ENCODE measurements at regions not wholly inside any gene's neighbourhood (a gene's known extent, or its start where the extent isn't known, plus 50 kb on each side); places are given as distances from the start of the nearest gene placed in this dataset.
"Not testable (repeated sequence)": the region's sequence is repeated elsewhere in the genome, so short reads cannot be mapped to it uniquely, and the experiment has no call there.

DNA sequence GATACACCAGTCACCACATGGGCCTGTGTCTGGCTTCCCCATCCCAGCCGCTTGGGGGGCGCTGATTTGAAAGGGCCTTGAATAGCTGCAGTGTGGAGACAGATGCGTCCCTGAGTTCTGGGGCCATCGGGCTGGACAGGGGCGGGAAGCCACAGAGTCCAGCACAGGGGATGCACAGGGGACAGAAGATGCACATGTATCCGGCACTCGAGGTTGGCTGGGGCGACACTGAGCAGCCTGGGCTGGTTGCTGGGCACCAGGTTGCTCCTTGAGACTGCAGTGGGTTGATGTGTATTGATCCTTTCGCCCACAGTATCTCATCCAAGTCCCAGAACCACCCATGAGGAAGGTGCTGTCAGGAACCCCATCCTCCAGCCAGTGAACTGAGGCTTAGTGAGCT, 99.3 kb upstream of the SYT13 start:
- DNase-seq (ENCODE audit: low read depth in 3 of 3), result no peak

DNA sequence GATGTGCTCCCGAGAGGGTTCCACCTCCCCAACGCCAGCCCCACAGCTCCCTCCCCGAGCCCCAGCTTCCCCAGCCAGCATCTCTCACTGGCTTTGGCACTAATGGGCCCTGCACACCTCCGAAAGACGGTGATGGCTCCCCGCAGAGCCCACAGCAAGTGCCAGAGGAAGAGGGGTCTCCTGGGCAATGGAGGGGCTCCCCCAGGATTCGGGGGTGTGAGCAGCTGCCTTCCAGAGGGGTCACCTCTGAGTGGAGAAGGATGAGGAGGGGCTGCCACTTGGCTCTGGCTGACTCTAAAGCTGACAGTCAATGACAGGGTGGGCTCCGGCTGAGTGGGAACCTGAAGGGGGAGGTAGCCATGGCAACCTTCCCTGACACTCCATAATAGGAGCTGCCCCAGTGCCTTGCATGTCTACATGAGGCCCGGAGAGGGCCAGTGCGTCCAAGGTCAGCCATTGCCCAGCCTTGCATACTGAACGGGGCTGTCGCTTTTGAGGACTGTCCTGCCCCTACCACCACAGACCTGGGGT, 98.6 kb upstream of the SYT13 start:
- no peak for DNase-seq (ENCODE audit: low read depth in 3 of 3)

DNA sequence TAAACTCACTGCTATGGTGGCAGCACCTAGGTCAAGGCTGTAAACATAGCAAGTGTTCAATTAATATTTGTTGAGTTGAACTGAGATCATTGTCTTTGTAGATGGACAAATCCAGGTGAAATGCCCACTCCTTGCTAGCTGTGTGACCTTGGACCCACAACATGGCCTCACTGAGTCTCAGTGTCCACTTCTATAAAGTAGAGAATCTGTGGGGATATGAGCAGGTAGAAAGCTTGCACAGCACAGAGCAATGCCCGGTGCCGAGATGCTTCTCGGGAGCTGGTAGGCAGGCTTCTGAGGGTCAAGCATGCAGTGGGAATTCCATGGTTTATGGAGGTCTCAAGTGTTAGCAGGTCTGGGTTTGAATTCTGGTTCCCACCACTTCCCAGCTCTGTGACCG, 97.9 kb upstream of the SYT13 start:
- no peak for DNase-seq (ENCODE audit: low read depth in 3 of 3)

DNA sequence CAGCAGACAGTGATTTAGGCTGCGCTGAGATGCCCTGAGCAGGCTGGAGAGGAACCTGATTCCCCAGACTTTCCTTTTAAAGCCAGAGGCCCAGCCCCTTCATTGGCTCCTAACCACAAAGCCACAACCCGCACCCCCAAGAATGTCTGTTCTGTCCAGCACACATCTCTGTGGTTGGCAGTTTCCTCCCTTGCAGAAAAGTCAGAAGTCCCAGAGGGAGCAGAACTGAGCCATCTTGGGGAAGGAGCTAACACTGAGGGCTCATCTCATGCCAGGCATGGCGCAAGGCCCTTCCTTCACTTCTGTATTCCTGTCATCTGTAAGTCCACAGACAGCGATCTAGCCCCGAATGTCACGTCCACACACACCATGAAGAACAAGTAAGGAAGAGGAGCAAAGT, 97.1 kb upstream of the SYT13 start:
- DNase-seq (ENCODE audit: low read depth in 3 of 3), result no peak

DNA sequence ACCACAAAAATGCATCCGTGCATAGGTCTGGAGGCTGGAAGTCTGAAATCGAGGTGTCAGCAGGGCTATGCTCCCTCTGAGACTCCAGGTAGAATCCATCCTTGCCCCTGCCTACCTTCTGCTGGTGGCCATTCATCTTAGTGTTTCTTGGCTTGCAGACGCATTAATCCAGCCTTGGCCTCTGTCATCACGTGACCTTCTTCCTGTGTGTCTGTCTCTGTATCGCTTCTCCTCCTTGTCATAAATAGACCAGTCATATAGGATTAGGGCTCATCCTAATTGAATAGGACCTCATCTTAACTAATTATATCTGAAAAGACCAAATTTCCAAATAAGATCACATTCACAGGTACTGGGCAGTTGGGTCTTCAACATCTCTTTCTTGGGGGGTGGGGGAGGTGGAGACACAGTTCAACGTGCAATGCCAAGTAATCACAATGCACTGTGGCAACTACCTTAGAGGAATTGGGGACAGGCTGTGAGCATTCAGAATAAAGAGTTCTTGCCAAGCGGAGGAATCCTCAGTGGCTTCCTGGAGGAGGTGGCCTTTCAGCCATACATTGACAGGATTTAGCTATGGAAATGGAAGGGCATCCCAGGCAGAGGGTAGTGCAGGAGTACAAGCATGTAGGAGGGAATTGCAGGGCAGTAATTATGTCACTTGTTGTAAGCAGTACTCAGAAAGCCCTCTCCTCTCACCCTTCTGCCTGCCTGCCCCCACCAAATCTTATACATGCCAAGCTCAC, 96.2 kb upstream of the SYT13 start:
- no peak for DNase-seq (ENCODE audit: low read depth in 3 of 3)

DNA sequence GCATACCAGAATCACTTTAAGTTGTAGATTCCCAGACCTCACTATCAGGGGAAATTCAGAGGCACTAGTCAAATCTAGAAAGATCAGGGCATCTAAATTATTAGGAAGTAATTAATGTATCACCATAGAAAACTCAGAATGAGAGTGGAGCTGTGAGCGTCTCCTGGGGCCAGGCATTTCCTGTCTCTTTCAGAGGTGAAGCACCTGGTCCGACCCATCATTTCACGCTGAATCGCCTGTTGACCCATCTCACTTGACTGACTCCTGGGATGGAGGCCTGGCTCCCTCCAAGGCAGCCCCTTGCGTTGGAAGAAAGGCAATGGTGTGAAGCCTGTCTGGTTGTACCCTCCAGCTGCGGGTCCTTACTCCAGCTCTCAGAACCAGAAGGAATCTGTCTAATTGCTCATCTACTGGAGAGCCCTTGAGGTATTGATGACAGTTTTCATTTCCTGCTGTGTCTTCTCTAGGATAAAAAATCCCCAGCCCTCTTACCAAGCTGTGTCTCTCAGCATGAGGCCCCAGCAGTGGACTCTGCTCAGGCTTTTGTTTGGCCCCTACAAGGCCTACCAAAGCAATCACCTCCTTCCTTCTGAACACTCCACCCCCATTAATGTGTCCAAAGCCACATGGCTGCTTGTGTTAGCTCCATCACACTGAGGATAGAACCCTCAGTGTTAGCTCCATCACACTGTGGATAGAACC, 93.2 kb upstream of the SYT13 start:
- DNase-seq (ENCODE audit: low read depth in 3 of 3), result no peak

DNA sequence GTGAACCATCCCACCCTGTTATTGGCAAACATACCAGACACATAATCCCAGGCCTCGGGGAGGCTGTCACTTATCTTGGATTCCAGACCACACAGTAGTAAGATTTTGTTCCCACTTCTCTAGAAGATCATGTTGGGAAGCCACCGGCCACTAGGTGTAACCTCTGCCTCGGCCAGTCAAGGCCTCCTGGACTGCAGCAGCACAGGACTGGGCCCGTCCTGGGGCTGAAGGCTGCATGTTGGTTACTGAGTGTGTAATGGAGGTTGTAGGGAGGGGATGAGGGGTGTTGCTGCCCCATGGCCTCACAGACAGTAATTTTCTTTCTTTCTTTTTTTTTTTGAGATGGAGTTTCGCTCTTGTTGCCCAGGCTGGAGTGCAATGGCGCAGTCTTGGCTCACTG, 92.4 kb upstream of the SYT13 start:
- no peak for DNase-seq (ENCODE audit: low read depth in 3 of 3)

DNA sequence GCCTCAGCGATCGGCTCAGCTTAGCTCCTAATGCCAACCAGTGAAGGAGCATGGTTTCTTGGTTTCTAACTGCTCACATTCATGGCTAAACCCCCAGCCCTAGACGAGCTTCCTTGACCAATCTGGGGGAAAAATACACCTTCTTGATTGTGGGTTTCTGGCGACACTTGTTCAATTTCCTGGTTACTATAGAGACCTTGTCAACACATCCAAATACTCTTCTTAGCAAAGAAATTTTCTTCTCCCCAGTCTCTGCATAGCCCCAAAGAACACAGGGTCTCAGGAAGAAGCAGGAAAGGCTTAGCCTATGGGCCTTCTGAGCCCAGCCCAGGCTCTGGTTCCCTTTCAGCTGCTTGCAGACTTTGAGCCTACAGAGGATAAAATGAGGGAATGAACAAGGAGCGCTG, 88.5 kb upstream of the SYT13 start:
- DNase-seq (ENCODE audit: low read depth in 3 of 3), result no peak

DNA sequence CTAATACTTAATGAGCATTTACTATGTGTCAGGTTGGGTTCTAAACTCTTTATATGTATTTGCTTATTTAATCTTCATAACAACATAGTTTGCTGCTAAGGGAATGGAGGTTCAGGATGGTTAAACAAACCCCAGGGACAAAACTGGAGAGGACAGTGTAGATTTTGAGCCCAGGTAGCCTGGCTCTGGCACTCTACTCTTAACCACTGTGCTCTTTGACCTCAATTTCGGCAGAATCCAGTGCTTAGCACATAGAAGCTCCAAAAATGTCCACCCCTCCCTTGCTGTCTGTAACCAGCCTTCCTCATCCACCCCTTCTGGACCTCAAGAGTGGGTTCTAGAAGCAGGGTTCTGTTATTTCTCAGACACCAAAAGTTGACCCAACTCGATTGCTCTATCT, 88.0 kb upstream of the SYT13 start:
- DNase-seq (ENCODE audit: low read depth in 3 of 3), result no peak

DNA sequence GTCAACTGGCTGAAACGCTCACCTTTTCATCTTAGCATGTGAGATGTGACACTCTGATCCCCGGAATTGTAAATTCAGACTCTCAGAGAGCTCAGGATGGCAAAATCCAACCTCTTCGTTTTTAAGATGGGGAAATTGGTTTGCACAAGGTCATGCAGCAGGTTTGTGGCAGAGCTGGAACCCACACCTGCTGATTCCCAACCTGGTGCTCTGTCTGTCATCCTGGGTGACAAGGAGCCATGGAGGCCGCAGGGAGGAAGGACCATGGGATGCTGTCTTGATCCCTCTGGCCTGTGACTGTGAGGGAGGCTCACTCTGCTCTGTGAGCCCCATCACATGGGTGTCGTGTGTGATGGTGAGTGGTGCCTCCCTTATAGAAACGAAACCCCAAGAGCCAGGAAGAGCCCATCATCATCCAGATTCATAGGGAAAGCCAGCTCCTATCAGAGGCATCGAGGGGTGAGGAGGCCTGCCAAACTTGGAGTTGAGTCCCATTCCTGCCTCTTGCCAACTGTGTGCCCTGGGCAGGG, 87.4 kb upstream of the SYT13 start:
- no peak for DNase-seq (ENCODE audit: low read depth in 3 of 3)

DNA sequence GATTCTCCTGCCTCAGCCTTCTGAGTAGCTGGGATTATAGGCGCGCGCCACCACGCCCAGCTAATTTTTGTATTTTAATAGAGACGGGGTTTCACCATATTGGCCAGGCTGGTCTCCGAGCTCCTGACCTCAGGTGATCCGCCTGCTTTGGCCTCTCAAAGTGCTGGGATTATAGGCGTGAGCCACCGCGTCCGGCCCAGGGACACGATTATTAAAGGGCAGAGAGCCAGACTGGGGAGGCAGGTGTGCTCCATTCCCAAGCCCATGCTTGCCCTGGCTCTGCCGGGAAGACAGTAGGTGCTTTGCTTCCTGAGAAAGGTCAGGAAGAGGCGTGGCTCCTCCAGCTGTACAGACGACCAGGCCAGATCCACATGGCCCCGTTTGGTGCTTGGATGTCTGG, 86.3 kb upstream of the SYT13 start:
- not testable (repeated sequence) for DNase-seq (ENCODE audit: low read depth in 3 of 3)

DNA sequence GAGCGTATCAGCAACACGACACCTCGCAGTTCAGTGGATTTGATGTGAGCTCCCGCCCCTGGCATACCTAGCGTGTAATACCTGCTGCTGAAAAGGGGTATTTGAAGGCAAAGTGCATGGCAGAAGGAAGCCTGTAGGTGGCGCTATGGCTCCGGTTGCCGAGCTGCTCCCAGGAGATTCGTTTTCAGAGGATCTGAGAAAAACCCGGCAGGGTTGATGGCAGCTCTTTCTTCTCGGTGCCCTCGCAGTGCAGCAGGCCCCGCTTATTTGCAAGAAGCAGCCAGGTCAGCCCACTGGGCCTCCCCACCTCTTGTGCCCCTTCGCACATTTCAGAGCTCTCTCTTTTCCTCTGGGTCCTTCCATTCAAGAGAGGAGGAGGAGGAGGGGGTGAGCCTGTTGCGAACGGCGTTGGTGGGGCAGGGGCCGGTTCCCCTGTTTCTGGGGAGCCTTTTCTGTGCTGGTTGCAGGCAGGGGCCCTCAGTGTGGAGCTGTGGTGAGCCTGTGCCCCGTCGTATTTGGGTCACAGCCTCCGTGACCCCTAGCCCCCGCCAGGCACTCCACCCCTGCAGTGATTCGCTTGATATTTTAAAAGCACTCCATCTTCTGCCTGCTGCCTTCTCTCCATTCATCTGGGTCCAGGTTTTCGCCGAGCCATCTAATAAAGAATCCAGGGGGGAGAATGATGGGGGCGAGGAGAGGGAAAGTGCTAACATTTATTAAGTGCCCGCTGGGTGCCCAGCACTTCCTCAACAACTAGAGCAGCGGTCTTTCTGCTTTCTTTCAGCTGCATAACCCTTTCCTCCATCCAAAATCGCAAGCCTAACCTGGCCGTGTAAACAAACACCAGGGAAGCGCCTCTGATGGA, 85.3 kb upstream of the SYT13 start:
- DNase-seq (ENCODE audit: low read depth in 3 of 3), result peak; percentile 29 to 63 (median 31)

DNA sequence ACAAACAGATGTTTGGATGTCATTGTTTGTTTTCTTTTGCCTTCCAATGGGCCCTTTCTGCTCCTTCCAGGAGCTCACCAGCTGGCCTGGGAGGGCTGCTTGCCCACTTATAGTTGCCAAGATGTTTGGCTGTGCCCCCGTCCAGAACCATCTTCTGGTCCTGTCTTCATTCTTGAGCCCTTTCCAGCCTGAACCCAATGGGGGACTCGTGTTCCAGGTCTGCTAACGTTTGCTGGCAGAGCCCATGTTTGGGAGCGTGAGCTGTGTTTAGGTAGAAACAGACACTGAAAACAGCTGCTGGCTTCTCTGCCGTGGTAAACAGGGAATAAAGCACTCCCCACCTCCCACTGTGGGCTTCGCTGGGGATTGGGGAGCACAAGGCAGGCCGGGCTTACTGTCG, 83.2 kb upstream of the SYT13 start:
- no peak for DNase-seq (ENCODE audit: low read depth in 3 of 3)

DNA sequence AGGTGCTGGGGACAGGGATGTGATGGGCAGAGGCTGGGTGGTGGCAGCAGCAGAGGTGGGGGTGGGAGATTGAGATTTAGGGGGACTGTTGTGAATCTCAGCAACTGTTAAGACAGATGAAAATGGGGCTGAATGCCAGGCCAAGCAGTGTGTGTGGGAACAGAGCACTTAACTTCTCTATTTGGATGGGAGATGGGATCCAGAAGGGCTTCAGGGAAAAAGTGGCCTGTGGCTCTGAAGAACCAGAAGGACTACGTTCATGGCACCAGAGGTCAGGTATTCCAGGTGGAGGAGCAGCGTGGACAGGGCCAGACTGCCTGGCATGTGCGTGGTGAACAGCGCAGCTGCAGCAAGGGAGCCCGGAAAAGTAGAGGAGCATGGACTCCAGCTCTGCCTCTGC, 82.6 kb upstream of the SYT13 start:
- DNase-seq (ENCODE audit: low read depth in 3 of 3), result no peak

DNA sequence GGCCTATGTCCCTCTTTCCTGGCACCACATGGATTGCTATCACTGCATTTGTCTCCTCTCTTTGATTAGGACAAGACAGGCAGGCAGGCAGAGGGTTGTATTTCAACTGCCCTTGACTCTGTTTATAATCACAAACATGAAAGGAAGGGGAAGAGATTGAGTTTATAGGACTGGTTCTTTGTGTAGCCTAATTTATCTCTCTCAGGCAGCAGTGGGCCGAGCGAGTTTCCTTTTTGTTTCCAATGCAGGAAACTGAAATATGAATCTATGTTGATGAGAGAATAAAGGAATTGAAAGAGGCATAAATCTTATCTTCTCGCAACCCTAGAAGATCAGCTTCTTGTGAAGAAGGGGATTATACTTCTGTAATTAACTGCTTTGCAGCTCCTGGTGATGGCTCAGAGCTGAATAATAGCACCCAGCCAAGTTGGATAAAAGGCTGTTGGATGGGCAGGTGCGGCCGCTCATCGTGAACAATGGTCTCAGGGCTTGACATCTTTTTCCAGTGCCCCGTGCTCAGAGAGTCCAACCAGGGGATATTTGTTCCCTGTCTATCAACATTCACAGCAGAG, 80.6 kb upstream of the SYT13 start:
- no peak for DNase-seq (ENCODE audit: low read depth in 3 of 3)

DNA sequence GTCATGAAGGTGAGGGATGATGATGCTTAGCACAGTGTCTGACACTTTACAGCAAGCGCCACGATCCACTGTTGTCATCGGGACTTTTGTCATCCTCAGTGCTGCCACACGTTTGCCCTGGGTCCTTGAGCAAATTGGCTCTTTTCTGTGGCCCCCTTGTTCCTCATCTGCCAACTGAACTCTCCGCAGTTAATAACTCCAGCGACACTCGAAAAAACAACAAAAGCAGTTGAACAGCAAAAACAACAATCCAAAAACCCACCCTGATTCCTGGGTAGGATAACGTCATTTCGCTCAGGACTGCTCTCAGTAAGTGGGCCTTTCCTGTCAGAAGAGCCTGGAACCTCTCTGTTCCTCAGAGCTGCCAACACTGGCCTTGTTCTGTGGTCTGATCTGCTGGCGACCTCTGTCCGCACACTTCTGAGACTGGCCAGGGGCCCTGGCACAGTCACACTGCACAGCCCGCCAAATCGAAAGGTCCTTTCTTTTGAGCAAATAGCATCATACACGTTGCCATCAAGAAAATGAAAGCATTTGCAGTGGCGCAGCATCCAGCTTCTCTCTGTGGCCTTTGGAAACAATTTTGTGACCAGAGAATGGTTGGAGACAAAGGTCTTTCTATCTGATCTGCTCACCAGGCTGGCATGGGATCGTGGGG, 79.9 kb upstream of the SYT13 start:
- DNase-seq (ENCODE audit: low read depth in 3 of 3), result no peak

DNA sequence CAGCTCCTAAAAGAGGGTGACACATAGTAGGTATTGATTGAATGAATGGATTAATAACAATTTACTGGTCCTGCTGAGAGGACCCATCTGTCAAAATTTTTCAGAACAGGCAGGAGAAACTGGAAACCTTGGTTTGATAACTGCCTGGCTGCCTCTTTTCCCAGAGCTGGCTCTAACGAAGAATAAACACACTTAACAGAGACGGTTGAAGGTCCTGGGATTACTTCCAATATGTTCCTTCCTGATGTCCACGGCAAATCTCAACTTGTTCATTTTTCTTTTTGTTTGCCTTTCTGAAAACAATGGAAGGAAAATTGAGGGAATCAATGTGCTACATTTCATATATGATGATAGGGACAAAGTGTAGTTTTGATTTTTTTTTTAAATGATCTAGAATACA, 76.5 kb upstream of the SYT13 start:
- DNase-seq (ENCODE audit: low read depth in 3 of 3), result no peak

DNA sequence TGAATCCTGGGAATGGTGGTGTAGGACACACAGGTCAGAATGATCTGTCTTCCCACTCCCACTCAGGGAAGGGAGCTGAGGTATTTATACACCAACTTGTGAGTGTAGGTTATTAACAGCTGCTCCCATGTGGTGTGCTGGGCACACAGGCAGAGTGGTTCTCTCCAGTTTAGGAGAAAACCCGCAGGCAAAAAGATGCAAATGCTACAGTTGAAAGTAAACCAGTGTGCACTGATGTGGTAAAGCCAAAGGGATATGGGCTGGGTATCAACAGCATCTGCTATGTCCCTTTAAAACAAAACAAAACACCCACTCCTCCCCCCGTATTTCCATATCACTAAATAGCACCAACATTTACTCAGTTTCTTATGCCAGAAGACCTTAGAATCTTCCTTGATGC, 75.4 kb upstream of the SYT13 start:
- no peak for DNase-seq (ENCODE audit: low read depth in 3 of 3)

DNA sequence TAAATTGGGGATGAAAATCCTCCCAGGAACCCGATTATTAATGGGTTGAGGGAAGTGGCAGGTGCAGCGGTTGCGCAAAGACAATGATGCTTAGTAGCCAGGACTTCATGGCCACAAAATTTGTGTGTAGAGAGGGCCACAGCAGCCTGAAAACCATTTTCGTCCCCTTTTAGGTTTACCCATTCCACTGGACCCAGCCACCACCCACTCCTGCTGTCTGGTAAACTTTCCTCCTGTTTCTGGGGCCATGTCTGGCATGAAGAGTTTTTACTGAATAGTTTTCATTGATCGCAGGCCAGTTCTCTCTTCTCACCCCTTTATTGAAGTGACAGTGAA, 69.5 kb upstream of the SYT13 start:
- no peak for DNase-seq (ENCODE audit: low read depth in 3 of 3)

DNA sequence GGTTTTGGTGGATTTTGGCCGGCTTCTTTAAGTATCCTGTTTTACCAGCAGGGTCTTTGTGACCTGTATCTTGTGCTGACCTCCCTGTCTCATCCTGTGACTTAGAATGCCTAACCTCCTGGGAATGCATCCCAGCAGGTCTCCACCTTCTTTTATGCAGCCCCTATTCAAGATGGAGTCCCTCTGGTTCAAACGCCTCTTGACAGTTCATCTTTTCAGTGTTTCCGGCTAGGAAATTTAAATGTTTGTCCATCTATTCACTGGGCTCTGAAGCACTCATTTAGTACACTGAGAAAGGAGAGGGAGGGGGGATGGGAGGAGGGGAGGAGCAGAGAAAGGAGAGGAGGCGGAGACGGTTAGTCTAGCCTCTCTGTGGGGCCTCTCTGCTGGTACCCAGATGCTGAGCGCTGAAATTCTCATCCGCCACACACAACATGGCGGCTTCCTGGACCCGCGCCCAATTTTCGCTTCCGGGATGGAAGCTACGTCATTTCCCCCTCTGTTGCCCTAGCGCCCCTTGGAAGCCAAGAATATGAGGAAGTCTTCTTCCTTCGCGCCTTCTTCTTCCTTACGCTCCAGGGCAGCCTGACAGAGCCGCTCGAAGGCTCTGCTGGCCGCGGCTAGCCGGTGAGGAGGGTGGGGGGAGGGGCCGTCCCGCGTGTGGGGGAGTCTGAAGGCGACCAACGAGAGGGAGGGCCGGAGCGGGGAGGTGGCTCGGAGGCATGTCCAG, 69.0 kb upstream of the SYT13 start:
- DNase-seq (ENCODE audit: low read depth in 3 of 3), result peak; percentile 77 to 85 (median 80)

DNA sequence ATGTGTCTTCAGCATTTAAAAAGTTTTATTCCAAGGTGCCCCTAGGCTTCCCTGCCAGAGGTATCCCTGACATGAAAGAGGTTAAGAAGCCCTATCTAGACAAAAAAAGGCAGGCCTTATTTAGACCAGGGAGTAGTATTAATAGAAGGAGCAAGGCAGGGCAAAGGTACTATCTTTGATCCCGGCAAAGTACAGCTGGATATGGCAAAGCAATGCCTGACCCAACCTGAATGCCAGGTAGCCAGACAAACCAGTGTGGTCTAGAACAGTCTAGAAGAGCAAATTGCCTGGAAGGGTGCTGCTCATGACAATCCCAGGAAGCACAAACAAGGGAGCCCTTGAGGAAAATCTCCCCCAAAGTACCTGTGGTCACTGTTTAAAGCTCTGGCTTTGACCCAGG, 62.6 kb upstream of the SYT13 start:
- DNase-seq (ENCODE audit: low read depth in 3 of 3), result no peak

Measured in stimulated activated CD4-positive, alpha-beta T cell treated with anti-CD3 and anti-CD28 coated beads, TNF-alpha, amount 100 ng/mL, for 24 hours (primary cell).